GM13977 (cell line): ENCODE measurements at regions not wholly inside any gene's neighbourhood (a gene's known extent, or its start where the extent isn't known, plus 50 kb on each side); places are given as distances from the start of the nearest gene placed in this dataset.

Experiments
- DNase-seq: peaks from one replicate; pipeline ENCODE4 v3.0.0; 2012; ENCODE audit warnings: low spot score
- CTCF ChIP-seq: IDR thresholded peaks from 2 replicates; pipeline ENCODE4 v1.5.1; 2012; ENCODE audit warnings: mild to moderate bottlenecking, control low read depth; ENCODE audit not compliant: insufficient read depth; ENCODE audit errors: extremely low read depth, missing control alignments
- in situ Hi-C: fragments of 300-500 bp; cut with MboI; formaldehyde crosslinking; loops from one replicate; pipeline ENCODE4 v1.12.0; 2022; ENCODE audit warnings: low sequenced_read_pairs, low pct_unique_long_range_greater_than_20kb, mixed read lengths, inconsistent platforms; ENCODE audit not compliant: unreplicated experiment

GRCh38 chr10:44470784-44471183, 85.9 kb upstream of the CXCL12 start:
- DNase-seq = no peak
- in situ Hi-C loops = no loop called here
- no peak for TF ChIP-seq CTCF

- TF ChIP-seq CTCF = no peak
- no peak for DNase-seq
- in situ Hi-C loops = no loop called here
These were observed 86.5 kb upstream of the CXCL12 start for GRCh38 chr10:44471410-44471809.

GRCh38 chr10:44473146-44473545, 88.2 kb upstream of the CXCL12 start:
- in situ Hi-C loops = no loop called here
- no peak for TF ChIP-seq CTCF

GRCh38 chr10:44476409-44477045, 91.6 kb upstream of the CXCL12 start:
- TF ChIP-seq CTCF = no peak
- no peak for DNase-seq
- in situ Hi-C loops = no loop called here

More at GRCh38 chr10:44473146-44473545, 88.2 kb upstream of the CXCL12 start:
- no peak for DNase-seq

GRCh38 chr10:44477046-44477425, 92.1 kb upstream of the CXCL12 start:
- in situ Hi-C loops = no loop called here
- TF ChIP-seq CTCF = no peak
- DNase-seq = no peak

- DNase-seq = no peak
- no peak for TF ChIP-seq CTCF
- in situ Hi-C loops = no loop called here
These were observed 93.1 kb upstream of the CXCL12 start for GRCh38 chr10:44478040-44478439.
